Activated CD4-positive, alpha-beta T cell treated with anti-CD3 and anti-CD28 coated beads, Interleukin-2, amount 10 ng/mL, durations not matched to agents 24 days and 14 days (primary cell): ENCODE measurements at regions not wholly inside any gene's neighbourhood (a gene's known extent, or its start where the extent isn't known, plus 50 kb on each side); places are given as distances from the start of the nearest gene placed in this dataset.

Experiments
- DNase-seq: peaks from one replicate; pipeline ENCODE4 v3.0.0; 2022
- H3K27ac Mint-ChIP-seq: one replicate; pipeline ENCODE4 v1.8.0; 2022; ENCODE audit warnings: mild to moderate bottlenecking, mixed read lengths
- H3K27me3 Mint-ChIP-seq: one replicate; pipeline ENCODE4 v1.8.0; 2022; ENCODE audit warnings: mixed read lengths
- H3K36me3 Mint-ChIP-seq: one replicate; pipeline ENCODE4 v1.8.0; 2022; ENCODE audit warnings: low read depth, mild to moderate bottlenecking, mixed read lengths
- H3K4me1 Mint-ChIP-seq: one replicate; pipeline ENCODE4 v1.8.0; 2021; ENCODE audit warnings: mixed read lengths
- H3K4me3 Mint-ChIP-seq: one replicate; pipeline ENCODE4 v1.8.0; 2022; ENCODE audit warnings: mild to moderate bottlenecking, moderate library complexity, mixed read lengths
- H3K9me3 Mint-ChIP-seq: one replicate; pipeline ENCODE4 v1.8.0; 2021; ENCODE audit warnings: mixed read lengths
- intact Hi-C: fragments of 100-400 bp; cut with micrococcal nuclease; formaldehyde crosslinking; loops from one replicate; pipeline ENCODE4 v1.15.1; 2023

DNA sequence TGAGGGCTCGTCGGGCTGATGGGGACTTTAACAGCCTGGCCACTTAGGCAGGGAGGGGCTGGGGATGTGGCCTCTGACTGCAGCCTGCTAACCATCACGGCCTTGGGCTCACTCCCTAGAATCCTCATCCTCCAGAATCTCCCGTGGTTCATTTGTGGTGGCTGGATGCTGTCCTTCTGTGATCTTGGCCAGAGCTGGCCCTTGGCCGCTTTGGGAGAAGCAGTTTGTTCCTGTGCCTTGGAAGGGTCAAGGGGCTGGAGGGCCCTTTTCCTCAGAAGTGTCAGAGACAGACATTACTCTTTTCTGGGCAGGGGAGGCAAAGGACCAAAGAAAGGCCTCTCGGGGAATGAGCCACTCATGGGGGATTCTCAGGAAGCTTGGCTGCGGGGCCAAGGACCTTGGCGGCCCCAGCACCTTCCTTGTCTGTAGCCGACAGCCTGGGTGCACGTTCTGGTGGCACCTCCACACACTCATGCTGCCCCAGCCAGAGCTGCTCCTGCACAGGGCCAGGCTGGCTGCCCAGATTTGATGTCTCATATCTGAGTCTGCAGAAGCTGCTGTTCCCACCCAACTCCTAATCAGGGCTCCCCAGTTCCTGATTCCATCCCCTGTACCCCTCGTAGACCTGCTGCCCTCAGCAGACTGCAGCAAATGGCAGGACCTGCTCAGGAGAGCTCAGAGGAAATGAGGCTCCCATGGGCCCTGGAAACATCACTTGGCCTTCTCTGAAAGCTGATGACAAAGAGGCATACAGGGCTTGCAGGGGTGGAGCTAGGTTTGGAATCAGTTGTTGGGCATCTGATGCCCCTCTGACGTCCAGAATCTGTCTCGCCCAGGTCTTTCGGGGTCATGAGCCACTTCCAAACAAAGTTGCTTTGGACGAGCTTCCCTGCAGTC lies 107.7 kb downstream of the CTTN start:
- DNase-seq = no peak
- intact Hi-C loops = no loop called here
- H3K27ac Mint-ChIP-seq = no peak overlapping the region
- H3K27me3 Mint-ChIP-seq = no peaks in the 10 kb centered on the region
- peaks cover 5% of the 10 kb centered on the region for H3K9me3 Mint-ChIP-seq
- H3K36me3 Mint-ChIP-seq = no peaks in the 10 kb centered on the region
- H3K4me3 Mint-ChIP-seq = no peak overlapping the region
- no peaks in the 10 kb centered on the region for H3K4me1 Mint-ChIP-seq

GRCh38 chr11:70506658-70506970 lies 108.3 kb downstream of the CTTN start:
- Mint-ChIP-seq H3K4me3 (no peak overlapping the region), H3K36me3 (no peaks in the 10 kb centered on the region), H3K4me1 (no peaks in the 10 kb centered on the region), H3K9me3 (peaks cover 5% of the 10 kb centered on the region), H3K27ac (no peak overlapping the region), H3K27me3 (no peaks in the 10 kb centered on the region)
- DNase-seq = no peak
- intact Hi-C loops = no loop called here

GRCh38 chr11:70506986-70507385 lies 108.7 kb downstream of the CTTN start:
- Mint-ChIP-seq H3K4me3 (no peak overlapping the region), H3K27me3 (no peaks in the 10 kb centered on the region), H3K36me3 (no peaks in the 10 kb centered on the region), H3K27ac (no peak overlapping the region), H3K9me3 (peaks cover 7% of the 10 kb centered on the region), H3K4me1 (no peaks in the 10 kb centered on the region)
- intact Hi-C loops = no loop called here
- DNase-seq = no peak

GRCh38 chr11:70507466-70508230 lies 109.3 kb downstream of the CTTN start:
- Mint-ChIP-seq H3K9me3 (peaks cover 13% of the 10 kb centered on the region), H3K27ac (no peak overlapping the region), H3K4me1 (no peaks in the 10 kb centered on the region), H3K4me3 (no peak overlapping the region), H3K36me3 (no peaks in the 10 kb centered on the region), H3K27me3 (no peaks in the 10 kb centered on the region)
- no peak for DNase-seq
- intact Hi-C loops = no loop called here

GRCh38 chr11:70508231-70508480 lies 109.8 kb downstream of the CTTN start:
- Mint-ChIP-seq H3K9me3 (peaks cover 18% of the 10 kb centered on the region), H3K36me3 (no peaks in the 10 kb centered on the region), H3K27me3 (no peaks in the 10 kb centered on the region), H3K4me1 (no peaks in the 10 kb centered on the region), H3K4me3 (no peak overlapping the region), H3K27ac (no peak overlapping the region)
- intact Hi-C loops = no loop called here
- no peak for DNase-seq

DNA sequence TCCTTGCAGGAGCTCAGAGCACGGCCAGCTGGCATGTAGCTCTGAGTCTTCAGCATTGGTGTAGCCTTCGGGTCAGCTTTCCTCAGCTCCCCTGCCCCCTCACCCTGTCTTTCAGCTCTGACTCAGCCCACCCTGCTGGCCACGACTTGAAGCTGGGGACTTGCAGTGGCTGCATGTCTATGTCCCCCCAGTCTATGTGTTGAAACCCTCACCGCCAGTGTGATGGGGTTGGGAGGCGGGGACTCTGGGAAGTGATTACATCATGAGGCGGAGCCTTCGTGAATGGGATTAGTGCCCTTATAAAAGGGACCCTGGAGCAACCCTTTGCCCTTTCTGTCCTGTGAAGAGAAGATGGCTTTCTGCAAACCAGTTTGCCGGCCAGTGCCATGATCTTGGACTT lies 111.1 kb downstream of the CTTN start:
- peaks cover 22% of the 10 kb centered on the region for H3K9me3 Mint-ChIP-seq
- intact Hi-C loops = no loop called here
- no peak overlapping the region for H3K27ac Mint-ChIP-seq
- H3K36me3 Mint-ChIP-seq = no peaks in the 10 kb centered on the region
- no peaks in the 10 kb centered on the region for H3K4me1 Mint-ChIP-seq
- H3K27me3 Mint-ChIP-seq = no peaks in the 10 kb centered on the region
- no peak overlapping the region for H3K4me3 Mint-ChIP-seq
- no peak for DNase-seq

- no peak overlapping the region for H3K4me3 Mint-ChIP-seq
- H3K27me3 Mint-ChIP-seq = no peaks in the 10 kb centered on the region
- no peaks in the 10 kb centered on the region for H3K36me3 Mint-ChIP-seq
- DNase-seq = no peak
- H3K4me1 Mint-ChIP-seq = no peaks in the 10 kb centered on the region
- intact Hi-C loops = no loop called here
- peaks cover 22% of the 10 kb centered on the region for H3K9me3 Mint-ChIP-seq
- H3K27ac Mint-ChIP-seq = no peak overlapping the region
Observed at GRCh38 chr11:70510106-70510505, 111.8 kb downstream of the CTTN start.

DNA sequence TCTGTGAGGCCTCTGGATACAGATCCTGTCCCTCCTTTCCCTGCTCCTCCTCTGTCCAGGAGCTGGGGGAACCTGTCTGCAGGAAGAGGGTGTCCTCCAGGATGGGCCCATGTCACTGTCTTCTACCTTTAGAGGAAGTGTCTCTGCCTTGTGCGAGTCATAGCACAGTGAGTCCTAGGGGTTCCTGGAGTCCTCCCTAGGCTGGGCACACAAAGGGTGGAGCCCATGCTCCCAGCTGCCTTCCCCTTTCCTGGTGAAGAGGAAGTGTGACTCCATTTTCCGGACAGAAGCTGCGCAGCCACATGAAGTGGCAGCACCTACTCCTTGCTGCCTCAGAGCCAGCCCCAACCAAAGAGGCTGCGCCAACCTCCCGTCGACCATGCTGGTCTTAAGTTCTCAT lies 112.2 kb downstream of the CTTN start:
- Mint-ChIP-seq H3K27me3 (no peaks in the 10 kb centered on the region), H3K36me3 (no peaks in the 10 kb centered on the region), H3K4me1 (no peaks in the 10 kb centered on the region), H3K9me3 (peaks cover 22% of the 10 kb centered on the region), H3K4me3 (no peak overlapping the region), H3K27ac (no peak overlapping the region)
- DNase-seq = no peak
- intact Hi-C loops = no loop called here

DNA sequence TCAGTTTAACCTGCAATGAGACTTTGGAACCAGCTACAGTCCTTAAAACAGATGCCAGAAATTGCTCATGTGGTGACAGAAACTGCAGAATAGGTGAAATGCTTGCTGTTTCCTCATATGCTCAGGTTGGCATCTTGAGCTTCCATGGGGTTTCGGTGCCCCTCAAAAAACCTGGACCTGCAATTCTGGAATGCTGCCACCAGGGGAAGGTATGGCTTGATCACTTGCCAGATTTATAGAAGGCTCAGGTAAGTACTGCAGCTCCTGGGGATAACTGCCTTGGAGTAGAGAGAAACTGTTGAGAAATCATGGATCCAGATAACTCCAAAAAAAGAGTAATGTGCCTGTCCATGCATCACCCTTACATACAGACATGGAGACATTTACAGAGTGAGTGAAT lies 113.0 kb downstream of the CTTN start:
- H3K36me3 Mint-ChIP-seq = no peaks in the 10 kb centered on the region
- intact Hi-C loops = no loop called here
- H3K4me1 Mint-ChIP-seq = no peaks in the 10 kb centered on the region
- H3K4me3 Mint-ChIP-seq = no peak overlapping the region
- H3K27ac Mint-ChIP-seq = no peak overlapping the region
- DNase-seq = no peak
- peaks cover 26% of the 10 kb centered on the region for H3K9me3 Mint-ChIP-seq
- H3K27me3 Mint-ChIP-seq = no peaks in the 10 kb centered on the region

DNA sequence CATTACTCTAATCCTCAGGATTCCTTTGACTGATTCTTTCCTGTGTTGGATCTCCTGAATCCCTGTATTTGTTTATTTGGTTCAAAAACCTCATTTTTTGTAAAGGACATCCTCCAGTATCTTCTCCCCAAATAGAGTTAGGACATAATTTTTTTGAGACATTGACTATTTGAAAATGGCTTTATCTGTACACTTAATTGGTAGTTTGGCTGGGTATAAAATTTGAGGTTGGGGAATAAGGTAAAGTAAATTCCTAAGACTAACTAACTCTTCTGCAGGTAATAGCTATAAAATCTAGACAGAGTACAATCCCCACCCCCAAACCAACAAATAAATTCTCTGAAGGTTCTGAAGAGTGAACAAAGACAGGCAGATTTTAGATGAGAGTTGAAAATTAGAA lies 114.4 kb downstream of the CTTN start:
- no peaks in the 10 kb centered on the region for H3K36me3 Mint-ChIP-seq

DNA sequence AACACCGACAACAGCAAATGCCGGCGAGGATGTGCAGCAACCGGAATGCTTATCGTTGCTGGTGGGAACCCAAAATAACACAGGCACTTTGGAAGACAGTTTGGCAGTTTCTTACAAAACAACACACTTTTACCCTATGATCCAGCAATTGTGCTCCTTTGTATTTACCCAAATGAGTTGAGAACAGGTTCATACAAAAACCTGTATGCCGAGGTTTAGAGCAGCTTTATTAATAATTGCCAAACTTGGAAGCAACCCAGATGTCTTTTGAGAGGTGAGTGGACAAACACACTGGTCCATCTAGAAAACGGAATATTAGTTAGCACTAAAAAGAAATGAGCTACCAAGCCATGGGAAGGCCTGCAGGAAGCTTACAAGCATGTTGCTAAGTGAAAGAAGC lies 118.9 kb downstream of the CTTN start:
- H3K4me3 Mint-ChIP-seq = no peak overlapping the region
- no peaks in the 10 kb centered on the region for H3K4me1 Mint-ChIP-seq
- no peaks in the 10 kb centered on the region for H3K36me3 Mint-ChIP-seq
- intact Hi-C loops = no loop called here
- H3K27ac Mint-ChIP-seq = no peak overlapping the region
- H3K27me3 Mint-ChIP-seq = peaks cover 10% of the 10 kb centered on the region
- no peak for DNase-seq
- peaks cover 17% of the 10 kb centered on the region for H3K9me3 Mint-ChIP-seq

More for the DNA sequence above, 114.4 kb downstream of the CTTN start:
- DNase-seq = no peak
- H3K27ac Mint-ChIP-seq = no peak overlapping the region
- H3K4me1 Mint-ChIP-seq = no peaks in the 10 kb centered on the region
- no peak overlapping the region for H3K4me3 Mint-ChIP-seq
- H3K9me3 Mint-ChIP-seq = peaks cover 26% of the 10 kb centered on the region
- intact Hi-C loops = no loop called here
- no peaks in the 10 kb centered on the region for H3K27me3 Mint-ChIP-seq

- Mint-ChIP-seq H3K36me3 (no peaks in the 10 kb centered on the region), H3K27me3 (peaks cover 14% of the 10 kb centered on the region), H3K9me3 (peaks cover 6% of the 10 kb centered on the region), H3K27ac (no peak overlapping the region), H3K4me3 (no peak overlapping the region), H3K4me1 (no peaks in the 10 kb centered on the region)
- DNase-seq = no peak
- intact Hi-C loops = no loop called here
Observed at GRCh38 chr11:70517988-70518907, 119.9 kb downstream of the CTTN start.

GRCh38 chr11:70519117-70519516 lies 120.8 kb downstream of the CTTN start:
- Mint-ChIP-seq H3K4me3 (no peak overlapping the region), H3K4me1 (no peaks in the 10 kb centered on the region), H3K27me3 (peaks cover 14% of the 10 kb centered on the region), H3K9me3 (peaks cover 4% of the 10 kb centered on the region), H3K36me3 (no peaks in the 10 kb centered on the region), H3K27ac (no peak overlapping the region)
- DNase-seq = no peak
- intact Hi-C loops = no loop called here
